ENCODE measurements at regions not wholly inside any gene's neighbourhood (a gene's known extent, or its start where the extent isn't known, plus 50 kb on each side); places are given as distances from the start of the nearest gene placed in this dataset.

DNA sequence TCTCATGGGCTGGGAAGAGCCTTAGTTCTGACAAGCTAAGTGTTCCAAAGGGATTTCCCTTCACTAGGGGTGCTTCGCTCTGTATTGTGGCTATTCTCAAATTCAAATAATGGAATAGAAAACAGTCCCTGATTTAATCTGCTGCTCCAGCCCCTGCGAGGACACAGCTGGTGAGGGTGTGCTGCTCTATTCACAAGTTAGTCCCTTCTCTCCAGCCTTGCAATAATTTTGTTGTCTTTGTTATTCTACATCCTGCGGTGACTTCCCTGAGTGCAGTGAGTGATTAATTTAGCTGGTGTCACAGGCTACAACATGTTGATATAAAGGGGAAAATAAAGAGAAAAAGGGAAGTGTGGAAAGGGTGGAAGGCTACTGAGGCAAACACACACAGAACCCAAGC lies 180.5 kb upstream of the VEPH1 start (continued):
- TF ChIP-seq, protein P1, sequence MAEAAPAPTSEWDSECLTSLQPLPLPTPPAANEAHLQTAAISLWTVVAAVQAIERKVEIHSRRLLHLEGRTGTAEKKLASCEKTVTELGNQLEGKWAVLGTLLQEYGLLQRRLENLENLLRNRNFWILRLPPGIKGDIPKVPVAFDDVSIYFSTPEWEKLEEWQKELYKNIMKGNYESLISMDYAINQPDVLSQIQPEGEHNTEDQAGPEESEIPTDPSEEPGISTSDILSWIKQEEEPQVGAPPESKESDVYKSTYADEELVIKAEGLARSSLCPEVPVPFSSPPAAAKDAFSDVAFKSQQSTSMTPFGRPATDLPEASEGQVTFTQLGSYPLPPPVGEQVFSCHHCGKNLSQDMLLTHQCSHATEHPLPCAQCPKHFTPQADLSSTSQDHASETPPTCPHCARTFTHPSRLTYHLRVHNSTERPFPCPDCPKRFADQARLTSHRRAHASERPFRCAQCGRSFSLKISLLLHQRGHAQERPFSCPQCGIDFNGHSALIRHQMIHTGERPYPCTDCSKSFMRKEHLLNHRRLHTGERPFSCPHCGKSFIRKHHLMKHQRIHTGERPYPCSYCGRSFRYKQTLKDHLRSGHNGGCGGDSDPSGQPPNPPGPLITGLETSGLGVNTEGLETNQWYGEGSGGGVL (CRISPR knock-in tag; IDR thresholded peaks at IDR 0.05), result no peak
- no peak for TF ChIP-seq CBX8 (IDR thresholded peaks at IDR 0.05; ENCODE audit: borderline replicate concordance, extremely low read depth, low read depth, low read length, poor library complexity, severe bottlenecking)
- TF ChIP-seq ZNF253 (CRISPR knock-in tag; conservative IDR thresholded peaks at IDR 0.05), result no peak
- TF ChIP-seq PTRF (tag; IDR thresholded peaks at IDR 0.05), result no peak
- TF ChIP-seq ZBTB1 (CRISPR knock-in tag; IDR thresholded peaks at IDR 0.05; ENCODE audit: borderline replicate concordance, low read depth), result no peak
- no peak for TF ChIP-seq RBFOX2 (IDR thresholded peaks at IDR 0.05; ENCODE audit: low read depth, low read length)
- TF ChIP-seq, protein P2, sequence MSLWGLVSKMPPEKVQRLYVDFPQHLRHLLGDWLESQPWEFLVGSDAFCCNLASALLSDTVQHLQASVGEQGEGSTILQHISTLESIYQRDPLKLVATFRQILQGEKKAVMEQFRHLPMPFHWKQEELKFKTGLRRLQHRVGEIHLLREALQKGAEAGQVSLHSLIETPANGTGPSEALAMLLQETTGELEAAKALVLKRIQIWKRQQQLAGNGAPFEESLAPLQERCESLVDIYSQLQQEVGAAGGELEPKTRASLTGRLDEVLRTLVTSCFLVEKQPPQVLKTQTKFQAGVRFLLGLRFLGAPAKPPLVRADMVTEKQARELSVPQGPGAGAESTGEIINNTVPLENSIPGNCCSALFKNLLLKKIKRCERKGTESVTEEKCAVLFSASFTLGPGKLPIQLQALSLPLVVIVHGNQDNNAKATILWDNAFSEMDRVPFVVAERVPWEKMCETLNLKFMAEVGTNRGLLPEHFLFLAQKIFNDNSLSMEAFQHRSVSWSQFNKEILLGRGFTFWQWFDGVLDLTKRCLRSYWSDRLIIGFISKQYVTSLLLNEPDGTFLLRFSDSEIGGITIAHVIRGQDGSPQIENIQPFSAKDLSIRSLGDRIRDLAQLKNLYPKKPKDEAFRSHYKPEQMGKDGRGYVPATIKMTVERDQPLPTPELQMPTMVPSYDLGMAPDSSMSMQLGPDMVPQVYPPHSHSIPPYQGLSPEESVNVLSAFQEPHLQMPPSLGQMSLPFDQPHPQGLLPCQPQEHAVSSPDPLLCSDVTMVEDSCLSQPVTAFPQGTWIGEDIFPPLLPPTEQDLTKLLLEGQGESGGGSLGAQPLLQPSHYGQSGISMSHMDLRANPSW (CRISPR knock-in tag; IDR thresholded peaks at IDR 0.05), result no peak
- TF ChIP-seq FUS (optimal IDR thresholded peaks at IDR 0.05; ENCODE audit: low read depth, low read length), result no peak
- TF ChIP-seq, protein P3, sequence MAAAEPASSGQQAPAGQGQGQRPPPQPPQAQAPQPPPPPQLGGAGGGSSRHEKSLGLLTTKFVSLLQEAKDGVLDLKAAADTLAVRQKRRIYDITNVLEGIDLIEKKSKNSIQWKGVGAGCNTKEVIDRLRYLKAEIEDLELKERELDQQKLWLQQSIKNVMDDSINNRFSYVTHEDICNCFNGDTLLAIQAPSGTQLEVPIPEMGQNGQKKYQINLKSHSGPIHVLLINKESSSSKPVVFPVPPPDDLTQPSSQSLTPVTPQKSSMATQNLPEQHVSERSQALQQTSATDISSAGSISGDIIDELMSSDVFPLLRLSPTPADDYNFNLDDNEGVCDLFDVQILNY (CRISPR knock-in tag; IDR thresholded peaks at IDR 0.05), result no peak
- no peak for TF ChIP-seq NCOA1 (IDR thresholded peaks at IDR 0.05; ENCODE audit: low read depth)
